ENCODE measurements at regions not wholly inside any gene's neighbourhood (a gene's known extent, or its start where the extent isn't known, plus 50 kb on each side); places are given as distances from the start of the nearest gene placed in this dataset.
"Not testable (repeated sequence)": the region's sequence is repeated elsewhere in the genome, so short reads cannot be mapped to it uniquely, and the experiment has no call there.

DNA sequence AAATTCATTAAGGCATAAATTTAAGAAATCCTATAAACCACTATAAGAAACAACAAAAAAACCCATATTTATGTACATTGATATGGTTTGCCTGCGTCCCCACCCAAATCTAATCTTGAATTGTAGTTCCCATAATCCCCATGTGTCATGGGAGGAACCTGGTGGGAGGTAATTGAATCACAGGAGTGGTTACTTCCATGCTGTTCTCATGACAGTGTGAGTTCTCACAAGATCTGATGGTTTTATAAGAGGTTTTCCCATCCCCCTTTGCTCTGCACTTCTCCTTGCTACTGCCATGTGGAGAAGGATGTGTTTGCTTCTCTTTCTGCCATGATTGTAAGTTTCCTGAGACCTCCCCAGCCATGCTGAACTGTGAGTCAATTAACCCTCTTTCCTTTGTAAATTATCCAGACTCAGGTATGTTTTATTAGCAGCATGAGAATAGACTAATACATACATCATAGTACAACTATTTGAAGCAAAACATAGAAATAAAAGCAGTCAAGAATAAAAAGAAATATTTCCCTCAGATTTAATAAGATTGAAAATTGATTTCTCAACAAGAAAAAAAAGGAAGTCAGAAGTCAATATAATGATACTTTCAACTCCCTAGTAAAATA is 209.0 kb upstream of the GPC6 start:
- DNase-seq (ENCODE audit: low read depth, low spot score), result no peak

DNA sequence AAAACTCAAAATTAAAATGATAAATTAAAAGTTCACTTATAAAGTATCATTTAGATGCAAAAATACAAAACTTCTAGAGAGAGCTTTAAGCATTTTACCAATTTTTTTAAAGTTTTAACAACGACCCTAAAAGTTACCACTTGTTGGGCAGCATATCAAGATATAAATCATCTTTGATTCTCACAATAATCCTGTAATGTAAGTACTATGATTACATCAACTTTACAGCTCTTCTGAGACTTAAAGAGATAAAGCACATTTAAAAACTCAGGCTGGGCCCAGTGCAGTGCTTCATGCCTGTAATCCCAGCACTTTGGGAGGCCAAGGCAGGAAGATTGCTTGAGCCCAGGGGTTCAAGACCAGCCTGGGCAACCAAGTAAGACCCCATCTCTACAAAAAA is 202.7 kb upstream of the GPC6 start:
- no peak for DNase-seq (ENCODE audit: low read depth, low spot score)

DNA sequence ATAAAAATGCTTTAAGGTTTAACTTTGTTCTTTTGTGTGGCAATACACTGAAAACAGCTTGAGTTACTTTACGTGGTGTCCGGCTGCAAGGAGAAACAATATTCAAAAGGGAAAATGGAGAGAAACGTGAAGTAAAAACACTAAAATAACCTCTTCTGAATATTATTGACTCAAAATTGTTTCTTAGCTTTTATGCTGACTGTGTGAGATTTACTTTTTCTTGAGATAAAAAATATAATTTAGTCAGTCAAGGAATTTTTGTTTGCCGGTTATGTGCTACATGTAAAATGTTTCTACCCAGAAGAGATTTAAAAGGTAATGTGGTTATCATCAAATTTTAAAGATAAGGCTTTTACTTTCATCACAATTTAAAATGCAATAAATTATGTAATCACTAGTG is 200.6 kb upstream of the GPC6 start:
- no peak for DNase-seq (ENCODE audit: low read depth, low spot score)

DNA sequence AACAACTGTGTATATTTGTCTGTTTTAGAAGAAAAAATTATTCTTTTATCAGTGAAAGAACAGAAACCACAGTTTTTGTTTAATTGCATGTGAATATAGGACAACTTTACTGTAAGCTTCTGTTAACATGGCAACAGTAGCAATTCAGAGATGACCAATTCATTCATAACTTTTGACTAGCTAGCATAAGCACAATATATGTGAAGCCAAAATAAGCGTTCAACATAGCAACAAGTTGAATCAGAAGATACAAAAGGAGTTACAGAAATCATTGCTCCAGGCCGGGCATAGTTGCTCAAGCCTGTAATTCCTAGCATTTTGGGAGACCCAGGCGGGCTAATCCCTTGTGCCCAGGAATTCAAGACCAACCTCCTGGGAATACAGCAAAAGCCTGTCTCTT is 197.1 kb upstream of the GPC6 start:
- DNase-seq (ENCODE audit: low read depth, low spot score), result no peak

DNA sequence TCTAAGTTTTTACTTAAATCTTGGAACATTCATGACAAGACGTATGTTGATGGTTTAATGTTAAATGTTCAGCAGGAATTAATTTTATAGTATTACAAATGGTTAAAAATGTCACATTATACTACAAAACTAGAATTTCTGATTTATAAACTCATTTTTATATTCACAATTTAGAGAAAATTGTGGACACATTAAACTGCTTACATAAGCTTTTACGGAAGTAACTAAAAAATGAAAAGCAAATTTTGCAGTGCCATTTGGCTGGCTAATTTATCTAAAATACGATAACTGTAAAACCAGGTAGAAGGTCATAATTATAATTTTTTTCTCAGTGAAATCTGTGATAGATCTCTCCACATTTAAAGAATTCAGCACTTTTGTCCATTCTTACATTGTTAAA is 190.2 kb upstream of the GPC6 start:
- no peak for DNase-seq (ENCODE audit: low read depth, low spot score)

DNA sequence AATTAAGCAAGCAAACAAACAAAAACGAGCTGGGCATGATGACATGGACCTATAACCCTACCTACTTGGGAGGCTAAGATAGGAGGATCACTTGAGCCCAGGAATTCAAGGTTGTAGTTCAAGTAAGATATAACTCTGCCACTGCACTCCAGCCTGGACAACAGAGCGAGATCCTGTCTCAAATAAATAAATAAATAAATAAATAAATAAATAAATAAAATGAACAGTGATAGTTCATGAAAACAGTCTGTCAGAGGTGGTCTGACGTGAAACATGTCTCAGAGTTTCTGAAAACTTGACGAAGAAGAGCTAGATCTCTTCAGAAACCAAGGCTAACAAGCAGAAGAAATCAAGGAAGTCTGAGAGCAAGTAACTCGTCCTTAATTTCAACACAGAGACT is 188.8 kb upstream of the GPC6 start:
- no peak for DNase-seq (ENCODE audit: low read depth, low spot score)

DNA sequence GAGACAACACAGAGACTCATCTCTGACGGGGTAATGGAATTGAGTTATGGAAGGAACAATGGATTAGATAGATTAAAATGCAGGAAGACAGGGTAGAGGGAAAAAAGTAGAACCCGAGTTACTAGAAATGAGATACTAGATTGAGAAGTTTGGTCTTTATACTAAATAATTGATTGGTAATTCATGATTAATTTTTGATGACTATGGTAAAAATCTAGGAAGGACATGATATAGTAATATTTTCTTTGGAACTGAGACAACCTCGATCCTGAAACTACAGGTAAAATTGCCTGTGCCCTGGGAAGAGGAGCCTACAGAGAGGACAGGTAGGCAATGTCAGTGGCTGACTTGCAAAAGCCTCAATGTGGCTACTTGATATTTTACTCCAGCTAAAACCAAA is 188.4 kb upstream of the GPC6 start:
- no peak for DNase-seq (ENCODE audit: low read depth, low spot score)

DNA sequence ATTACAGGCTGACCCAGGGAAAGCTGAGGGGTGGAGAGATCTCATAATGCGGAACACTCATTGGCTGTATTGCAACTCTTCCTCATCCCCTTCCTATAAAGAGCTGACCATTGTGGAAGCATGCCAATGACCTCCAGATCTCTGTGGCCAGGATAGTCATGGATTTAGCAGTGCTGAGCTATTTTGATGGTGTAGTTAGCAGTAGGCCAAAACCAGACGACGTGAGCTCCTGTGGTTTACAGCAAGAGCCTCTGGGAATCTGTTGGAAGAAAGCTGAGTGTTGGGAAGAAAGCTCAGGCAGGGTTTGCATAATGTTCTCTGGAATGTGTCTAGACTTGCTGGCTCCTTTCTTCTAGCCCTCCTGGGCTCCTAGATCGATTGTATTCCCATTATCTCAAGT is 187.5 kb upstream of the GPC6 start:
- DNase-seq (ENCODE audit: low read depth, low spot score), result no peak

DNA sequence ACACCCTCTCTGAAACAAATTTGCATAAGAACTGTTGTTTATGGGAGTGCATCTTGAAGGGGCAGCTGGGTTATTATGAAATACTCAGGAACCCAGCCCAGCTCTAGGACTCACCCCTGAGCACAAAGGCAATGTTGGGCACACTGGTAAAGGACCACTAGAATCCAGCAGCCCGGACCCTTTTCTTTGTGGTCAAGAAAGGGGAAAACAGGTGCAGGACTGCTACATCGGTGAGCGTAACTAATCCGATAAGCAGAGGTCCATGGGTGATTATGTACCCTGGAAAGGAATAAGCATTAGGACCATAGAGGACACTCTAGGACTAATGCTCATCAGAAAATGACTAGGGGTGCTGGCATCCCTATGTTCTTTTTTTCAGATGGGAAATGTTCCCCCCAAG is 185.0 kb upstream of the GPC6 start:
- not testable (repeated sequence) for DNase-seq (ENCODE audit: low read depth, low spot score)

DNA sequence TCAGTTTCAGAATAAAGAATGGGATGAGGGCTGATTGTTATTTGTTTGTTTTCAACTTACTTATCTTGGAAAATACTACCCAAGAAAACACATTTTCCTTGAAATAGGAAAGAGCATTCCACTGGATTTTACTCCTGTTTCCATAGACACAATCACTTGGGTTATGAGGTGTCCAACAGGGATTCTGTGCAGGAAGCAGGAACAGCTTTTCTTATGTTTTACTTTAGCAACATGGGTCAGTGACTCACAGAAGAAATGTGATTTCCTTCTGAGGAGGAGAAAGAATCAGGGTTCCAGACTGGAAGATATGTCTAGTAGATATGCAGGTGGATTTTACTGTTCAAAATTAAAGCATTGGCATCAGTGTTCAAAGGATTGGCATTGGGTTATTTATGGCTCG is 180.8 kb upstream of the GPC6 start:
- DNase-seq (ENCODE audit: low read depth, low spot score), result no peak

DNA sequence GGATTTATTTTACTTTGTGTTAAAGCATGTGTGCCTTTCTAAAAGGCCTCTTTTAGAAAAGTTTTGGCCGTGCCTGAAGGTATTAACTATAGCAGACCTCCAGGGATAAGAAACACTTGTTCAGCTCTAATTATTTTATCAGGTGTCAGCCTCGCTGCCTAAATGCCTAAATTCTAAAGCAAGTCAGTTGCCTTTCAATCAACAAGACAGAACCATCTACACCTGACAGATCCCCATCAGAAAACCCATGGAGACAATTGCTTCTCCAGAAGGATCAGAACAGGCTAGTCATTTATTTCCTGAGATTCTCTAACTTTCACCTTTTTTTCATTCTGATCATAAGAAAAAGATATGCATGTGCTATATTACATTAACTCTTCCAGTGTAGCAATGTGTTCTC is 171.4 kb upstream of the GPC6 start:
- DNase-seq (ENCODE audit: low read depth, low spot score), result no peak

DNA sequence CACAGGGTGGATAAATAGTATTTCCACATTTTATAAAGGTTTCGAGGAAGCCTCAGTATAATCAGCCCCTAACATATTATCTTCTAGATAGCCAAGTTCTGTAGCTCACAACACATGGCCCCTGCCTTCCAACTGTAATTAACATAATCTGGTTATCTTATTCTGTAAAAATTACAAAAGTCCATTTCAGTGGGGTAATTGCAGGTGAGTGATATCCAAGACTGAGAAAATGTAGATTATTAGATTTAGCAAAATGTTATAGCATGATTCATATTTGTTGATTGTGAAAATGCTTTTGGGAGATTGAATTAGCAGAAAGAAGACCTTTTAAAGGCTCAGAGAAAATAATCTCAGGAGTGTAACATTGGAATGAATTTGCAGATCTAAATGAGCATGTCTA is 168.3 kb upstream of the GPC6 start:
- no peak for DNase-seq (ENCODE audit: low read depth, low spot score)

DNA sequence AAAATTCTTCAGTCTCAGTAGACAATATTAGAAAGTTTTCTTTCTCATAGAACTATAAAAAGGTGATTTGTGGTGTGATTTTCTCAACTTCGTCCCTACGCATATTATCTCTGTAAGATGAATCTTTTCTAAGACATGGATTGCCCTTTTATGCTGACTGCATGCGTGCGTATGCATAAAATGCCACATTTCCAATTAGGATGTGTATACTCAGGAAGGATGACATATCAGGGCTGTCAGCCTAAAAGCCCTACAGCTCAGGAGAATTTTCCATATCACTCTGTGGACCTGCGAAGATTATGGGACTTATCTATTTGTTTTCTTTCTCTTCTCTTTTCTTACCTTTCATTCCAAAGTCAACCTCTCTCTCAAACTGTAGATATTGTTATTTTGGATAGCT is 166.5 kb upstream of the GPC6 start:
- DNase-seq (ENCODE audit: low read depth, low spot score), result no peak

DNA sequence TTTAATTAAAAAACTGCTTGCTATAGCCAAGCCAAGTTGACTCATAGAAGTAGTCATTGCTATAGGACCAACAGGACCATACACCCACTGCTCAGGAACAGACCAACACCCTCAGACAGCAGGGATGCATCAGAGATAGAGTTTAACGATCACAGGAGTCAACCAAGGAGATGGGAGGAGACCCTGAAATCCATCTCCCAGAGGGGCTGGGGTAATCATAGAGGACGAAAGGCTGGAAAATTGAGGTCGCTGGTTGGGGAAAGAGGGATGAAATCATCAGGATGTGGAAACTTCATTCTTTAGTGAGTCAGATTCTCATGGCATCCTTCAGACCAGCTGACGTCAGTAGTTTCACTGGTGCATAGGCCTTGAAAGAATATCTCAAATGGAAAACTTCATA is 160.4 kb upstream of the GPC6 start:
- DNase-seq (ENCODE audit: low read depth, low spot score), result no peak

DNA sequence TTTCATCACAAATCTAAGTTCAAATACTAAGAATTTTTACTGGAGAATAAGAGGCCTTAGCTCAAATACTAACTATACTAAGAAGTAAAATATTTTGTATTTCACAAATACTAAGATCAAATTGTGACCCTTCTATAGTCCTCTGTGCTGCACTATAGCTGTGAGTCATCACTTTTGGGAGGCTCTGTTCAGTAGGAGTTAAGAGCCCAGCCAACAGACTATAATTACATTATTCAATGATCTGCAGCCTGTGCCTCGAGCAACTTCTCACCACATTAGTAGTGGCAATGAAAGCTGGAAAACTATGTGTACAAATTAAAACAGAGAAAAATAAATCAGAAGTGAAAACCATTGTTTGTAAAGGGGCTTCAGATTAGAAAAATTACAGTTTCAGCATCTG is 147.3 kb upstream of the GPC6 start:
- no peak for DNase-seq (ENCODE audit: low read depth, low spot score)

DNA sequence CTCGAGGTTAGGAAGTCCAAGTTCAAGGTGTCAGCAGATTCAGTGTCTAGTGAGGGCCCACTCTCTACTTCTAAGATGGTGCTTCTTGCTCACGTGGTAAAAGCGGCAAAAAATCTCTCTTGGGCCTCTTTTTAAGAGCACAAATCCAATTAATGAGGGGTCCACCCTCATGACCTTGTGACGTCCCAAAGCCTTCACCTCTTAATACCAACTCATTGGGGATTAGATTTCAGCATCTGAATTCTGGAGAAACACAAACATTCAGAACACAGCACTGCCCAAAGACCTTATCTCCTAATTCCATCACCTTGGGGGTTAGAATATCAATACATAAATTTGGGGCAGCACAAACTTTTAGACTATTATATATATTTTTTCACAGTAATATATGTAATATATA is 146.4 kb upstream of the GPC6 start:
- no peak for DNase-seq (ENCODE audit: low read depth, low spot score)

DNA sequence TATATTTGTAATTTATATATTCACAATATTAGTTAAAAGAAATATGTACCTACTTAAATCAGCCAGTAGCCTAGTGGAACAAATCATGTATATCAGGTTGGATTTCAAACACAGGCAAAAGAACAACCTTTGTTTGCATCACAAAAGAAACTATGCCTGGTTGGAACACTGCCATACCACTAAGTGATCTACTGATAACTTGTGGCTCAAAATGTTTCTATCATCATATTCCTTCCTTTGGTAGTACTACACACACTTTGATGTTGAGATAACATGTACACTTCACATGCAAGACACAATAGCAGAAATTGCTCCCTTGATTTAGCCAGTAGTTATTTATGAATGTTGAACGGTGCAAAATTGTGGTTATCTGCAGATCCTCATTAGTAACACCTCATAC is 146.0 kb upstream of the GPC6 start:
- DNase-seq (ENCODE audit: low read depth, low spot score), result no peak

DNA sequence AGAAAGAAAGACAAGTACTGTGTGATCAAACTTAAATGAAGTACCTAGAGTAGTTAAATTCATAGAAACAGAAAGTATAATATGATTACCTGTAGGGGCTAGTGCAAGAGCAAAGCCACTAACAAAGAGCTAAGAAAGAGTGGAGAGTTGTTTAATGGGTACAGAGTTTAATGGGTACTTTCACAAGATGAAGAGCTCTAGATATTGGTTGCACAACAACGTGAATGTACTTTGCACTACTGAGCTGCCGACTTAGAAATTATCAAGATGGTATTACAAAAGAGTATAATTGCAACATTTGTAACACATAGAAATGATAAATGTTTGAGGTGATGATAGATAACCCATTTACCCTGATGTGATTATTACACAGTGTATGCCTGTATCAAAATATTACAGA is 140.3 kb upstream of the GPC6 start:
- DNase-seq (ENCODE audit: low read depth, low spot score), result no peak

DNA sequence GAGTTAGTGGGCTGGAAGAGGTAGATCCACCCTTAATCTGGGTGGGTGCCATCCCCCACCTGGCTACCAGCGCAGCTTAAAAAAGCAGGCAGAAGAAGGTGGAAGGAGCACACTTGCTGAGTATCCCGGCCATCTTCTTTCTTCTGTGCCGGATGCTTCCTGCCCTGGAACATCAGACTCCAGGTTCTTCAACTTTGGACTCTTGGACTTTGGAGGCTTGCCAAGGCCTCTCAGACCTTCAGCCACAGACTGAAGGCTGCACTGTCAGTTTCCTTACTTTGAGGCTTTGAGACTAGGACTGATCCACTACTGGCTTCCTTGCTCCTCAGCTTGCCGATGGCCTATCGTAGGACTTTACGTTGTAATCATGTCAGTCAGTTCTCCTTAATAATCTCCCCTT is 127.6 kb upstream of the GPC6 start:
- no peak for DNase-seq (ENCODE audit: low read depth, low spot score)

DNA sequence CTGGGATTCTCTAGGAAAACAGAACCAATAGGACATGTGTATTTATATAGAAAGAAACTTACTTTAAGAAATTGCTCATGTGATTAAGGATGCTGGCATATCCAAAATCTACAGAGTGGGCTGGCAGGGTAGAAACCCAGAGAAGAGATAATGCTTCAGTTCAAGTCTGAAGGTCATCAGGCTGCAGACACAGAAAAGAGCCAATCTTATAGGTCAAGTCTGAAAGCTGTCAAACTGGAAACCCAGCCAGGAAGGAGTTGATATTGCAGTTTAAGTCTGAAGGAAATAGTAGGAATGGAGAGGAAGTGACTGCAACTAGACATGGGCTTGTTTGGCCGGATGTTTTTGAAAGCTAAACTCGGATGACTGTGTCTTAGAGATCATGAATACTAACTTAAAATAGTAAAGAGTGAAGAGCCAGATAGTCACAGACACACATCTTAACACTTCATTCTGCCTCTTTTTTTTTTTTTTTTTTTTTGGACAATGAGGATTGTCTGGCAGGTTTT is 125.3 kb upstream of the GPC6 start:
- DNase-seq (ENCODE audit: low read depth, low spot score), result no peak

DNA sequence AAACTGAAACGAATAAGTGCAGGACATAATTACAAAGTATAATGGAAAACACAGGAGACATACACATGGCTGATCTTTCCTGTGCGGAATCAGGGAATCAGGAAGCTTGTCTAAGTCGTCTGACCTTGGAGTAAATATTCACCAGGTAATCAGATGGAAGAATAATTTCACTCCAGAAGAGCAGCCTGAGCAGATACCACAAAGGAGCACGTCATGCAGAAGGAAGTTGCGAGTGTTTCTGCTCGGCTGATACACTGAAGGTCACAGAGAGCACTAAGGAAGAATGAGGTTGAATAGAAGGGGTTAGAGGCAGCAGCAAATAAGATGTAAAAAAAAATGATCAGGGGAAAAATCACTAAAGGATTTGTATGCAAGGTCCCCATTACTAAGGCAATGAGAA is 122.3 kb upstream of the GPC6 start:
- no peak for DNase-seq (ENCODE audit: low read depth, low spot score)

DNA sequence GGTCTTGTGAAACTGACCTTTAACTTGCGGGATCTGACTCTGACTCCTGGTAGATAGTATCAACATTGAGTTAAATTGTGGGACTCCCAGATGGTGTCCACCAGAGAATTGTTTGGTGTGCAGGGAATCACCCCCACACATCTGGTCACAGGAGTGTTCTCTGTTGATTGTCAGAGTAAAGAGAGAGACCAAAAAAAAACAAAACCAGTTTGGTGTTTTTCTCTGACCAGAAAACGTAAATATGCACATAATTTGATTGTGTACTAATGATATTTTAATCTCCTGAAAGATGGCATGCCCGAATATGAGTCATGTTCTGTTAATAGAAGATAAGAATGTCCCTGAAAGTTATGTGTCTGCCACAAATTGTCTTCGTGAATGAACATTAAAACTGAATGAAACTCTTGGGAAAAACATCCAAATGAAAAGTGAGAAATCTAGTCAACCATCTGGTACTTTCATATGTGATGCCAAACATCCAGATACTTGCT is 118.5 kb upstream of the GPC6 start:
- no peak for DNase-seq (ENCODE audit: low read depth, low spot score)

DNA sequence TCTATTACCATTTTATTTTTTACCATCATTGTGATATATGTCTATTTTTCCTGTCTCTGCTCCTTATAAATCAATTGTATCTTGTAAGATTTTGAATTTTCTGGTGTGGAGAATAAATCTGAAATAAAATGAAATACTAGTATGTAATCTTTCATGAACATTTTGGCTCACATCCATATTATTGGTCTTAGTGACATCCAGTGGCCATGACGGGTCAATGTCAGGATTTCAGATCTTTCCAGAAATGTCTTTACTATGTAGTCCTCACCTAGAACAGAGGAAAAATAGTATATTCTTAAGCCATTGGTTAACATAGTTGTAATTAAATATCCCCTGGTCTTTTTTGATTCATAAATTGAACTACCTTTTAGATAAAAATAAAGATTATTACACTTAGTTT is 109.8 kb upstream of the GPC6 start:
- DNase-seq (ENCODE audit: low read depth, low spot score), result no peak

DNA sequence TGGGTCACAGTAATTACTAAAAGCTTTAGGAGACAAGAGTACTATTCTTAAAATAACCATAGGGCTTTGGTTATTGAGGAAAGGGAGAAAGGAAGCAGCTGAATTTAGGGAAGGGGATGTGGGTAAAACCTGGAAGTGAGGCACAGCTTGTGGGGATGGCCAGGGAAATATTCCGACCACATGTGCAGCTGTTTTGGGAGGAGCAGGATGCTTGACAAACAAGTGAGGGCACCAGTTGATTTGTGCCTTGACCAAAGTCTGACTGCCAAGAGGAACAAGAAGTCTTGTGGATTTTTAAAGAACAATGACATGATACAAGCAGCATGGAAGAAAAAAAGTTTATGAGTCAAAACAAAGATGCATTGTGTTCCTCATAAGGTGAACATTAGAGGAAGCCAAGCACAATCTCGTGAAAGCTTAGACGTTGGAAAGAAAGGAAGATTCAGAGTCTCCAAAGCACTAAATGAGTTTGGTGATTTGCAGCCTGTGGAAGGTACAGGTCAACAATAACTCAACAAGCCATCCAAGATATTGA is 108.5 kb upstream of the GPC6 start:
- no peak for DNase-seq (ENCODE audit: low read depth, low spot score)
